IMR-90 (cell line): ENCODE measurements at regions not wholly inside any gene's neighbourhood (a gene's known extent, or its start where the extent isn't known, plus 50 kb on each side); places are given as distances from the start of the nearest gene placed in this dataset.

Source experiments
- ATAC-seq: fragments of 200-7000 bp; cut with Tn5 transposase; 2 replicates; pipeline ENCODE4 v1.9.1; 2020; ENCODE audit warnings: low read depth, mild to moderate bottlenecking, moderate library complexity
- BruUV-seq: library from RNA; stranded (reverse); fragments of 400-500 nt; replicated peaks from 2 replicates; lab custom pipeline; 2021; lab: Mats Ljungman, UMichigan
- CTCF ChIA-PET: fragments of 300-600 bp; formaldehyde crosslinking; extraction: SDS; loops from one replicate; lab custom pipeline; 2021; ENCODE audit warnings: antibody characterized with exemption; lab: Yijun Ruan, JAX
- POLR2A ChIA-PET: fragments of 300-600 bp; sonication (Branson Sonifier 250); formaldehyde crosslinking; loops from one replicate; lab custom pipeline; 2022; ENCODE audit warnings: antibody characterized with exemption; ENCODE audit not compliant: unreplicated experiment; lab: Charles Lee
- DNase-seq: peaks from one replicate; pipeline ENCODE4 v3.0.0; 2013
- H2AFZ ChIP-seq: replicated peaks from 2 replicates; pipeline ENCODE3; 2013; ENCODE audit warnings: low read length, mild to moderate bottlenecking; ENCODE audit not compliant: poor library complexity
- H2AK5ac ChIP-seq: 2 replicates; pipeline ENCODE4 v1.6.1; 2013; ENCODE audit warnings: low read depth, low read length, inconsistent platforms
- H2AK9ac ChIP-seq: replicated peaks from 2 replicates; pipeline ENCODE3; 2013; ENCODE audit warnings: mild to moderate bottlenecking, low read depth, low read length, moderate library complexity; ENCODE audit not compliant: poor library complexity
- H2BK120ac ChIP-seq: 2 replicates; pipeline ENCODE4 v1.6.1; 2013; ENCODE audit warnings: low read depth, low read length, inconsistent platforms
- H2BK15ac ChIP-seq: 3 replicates; pipeline ENCODE4 v1.6.1; 2013; ENCODE audit warnings: low read depth, low read length, inconsistent platforms
- H2BK20ac ChIP-seq: 2 replicates; pipeline ENCODE4 v1.6.1; 2013; ENCODE audit warnings: low read depth, mild to moderate bottlenecking, inconsistent platforms, low read length, moderate library complexity
- H2BK5ac ChIP-seq: 2 replicates; pipeline ENCODE4 v1.6.1; 2013; ENCODE audit warnings: mild to moderate bottlenecking, low read depth, low read length, inconsistent platforms; ENCODE audit not compliant: poor library complexity, severe bottlenecking
- H3K14ac ChIP-seq: replicated peaks from 2 replicates; pipeline ENCODE4 v1.6.1; 2013; ENCODE audit warnings: low read depth, low read length, inconsistent platforms
- H3K18ac ChIP-seq: 2 replicates; pipeline ENCODE4 v1.6.1; 2013; ENCODE audit warnings: low read depth, low read length, control low read depth
- H3K23ac ChIP-seq: 2 replicates; pipeline ENCODE4 v1.6.1; 2013; ENCODE audit warnings: low read depth, low read length, inconsistent platforms
- H3K27ac ChIP-seq: 2 replicates; pipeline ENCODE4 v1.5.1; 2013; ENCODE audit warnings: mild to moderate bottlenecking, control low read depth, low read length; ENCODE audit not compliant: insufficient read depth
- H3K27me3 ChIP-seq: 2 replicates; pipeline ENCODE4 v1.6.1; 2013; ENCODE audit warnings: low read length; ENCODE audit not compliant: control insufficient read depth, insufficient read depth
- H3K36me3 ChIP-seq: 2 replicates; pipeline ENCODE4 v1.6.1; 2013; ENCODE audit warnings: low read length, mixed read lengths; ENCODE audit not compliant: control insufficient read depth, insufficient read depth
- H3K4ac ChIP-seq: 2 replicates; pipeline ENCODE4 v1.6.1; 2013; ENCODE audit warnings: low read depth, low read length, inconsistent platforms
- H3K4me1 ChIP-seq: 2 replicates; pipeline ENCODE4 v1.6.1; 2013; ENCODE audit warnings: low read length, mixed read lengths; ENCODE audit not compliant: control insufficient read depth, insufficient read depth
- H3K4me2 ChIP-seq: 2 replicates; pipeline ENCODE4 v1.6.1; 2013; ENCODE audit warnings: low read depth, mild to moderate bottlenecking, control low read depth, low read length, moderate library complexity
- H3K4me3 ChIP-seq: 2 replicates; pipeline ENCODE4 v1.5.1; 2013; ENCODE audit warnings: low read depth, mild to moderate bottlenecking, control low read depth, low read length, moderate library complexity; ENCODE audit not compliant: insufficient read depth
- H3K56ac ChIP-seq: 2 replicates; pipeline ENCODE4 v1.6.1; 2013; ENCODE audit warnings: low read length, inconsistent platforms; ENCODE audit not compliant: insufficient read depth; ENCODE audit errors: extremely low read depth
- H3K79me1 ChIP-seq, 2 experiments: 2 replicates each; pipeline ENCODE4 v1.6.1; 2013; ENCODE audit warnings: low read length in 2 of 2, inconsistent platforms in 1 of 2, low read depth in 1 of 2
- H3K9ac ChIP-seq: 2 replicates; pipeline ENCODE4 v1.6.1; 2013; ENCODE audit warnings: low read depth, low read length, control low read depth
- H3K9me1 ChIP-seq: 2 replicates; pipeline ENCODE4 v1.6.1; 2013; ENCODE audit warnings: low read length, inconsistent platforms; ENCODE audit not compliant: insufficient read depth
- H3K9me3 ChIP-seq: 2 replicates; pipeline ENCODE4 v1.6.1; 2013; ENCODE audit warnings: low read length; ENCODE audit not compliant: control insufficient read depth, insufficient read depth
- H4K20me1 ChIP-seq: 2 replicates; pipeline ENCODE4 v1.6.1; 2013; ENCODE audit warnings: low read length, inconsistent platforms; ENCODE audit not compliant: insufficient read depth
- H4K5ac ChIP-seq: 2 replicates; pipeline ENCODE4 v1.6.1; 2013; ENCODE audit warnings: mild to moderate bottlenecking, low read depth, low read length, control low read depth
- H4K8ac ChIP-seq, 2 experiments: 2 replicates each; pipeline ENCODE4 v1.6.1; 2013; ENCODE audit warnings: low read depth in 2 of 2, low read length in 2 of 2, control low read depth in 1 of 2, inconsistent platforms in 1 of 2
- H4K91ac ChIP-seq: 2 replicates; pipeline ENCODE4 v1.6.1; 2013; ENCODE audit warnings: low read depth, low read length, inconsistent platforms; ENCODE audit not compliant: insufficient read depth
- BHLHE40 ChIP-seq: fragments of 150-350 bp; IDR thresholded peaks from 2 replicates; pipeline ENCODE4 v1.6.1; 2016; ENCODE audit warnings: mild to moderate bottlenecking, low read depth, low read length
- CHD1 ChIP-seq: IDR thresholded peaks from 2 replicates; pipeline ENCODE4 v1.6.1; 2012; ENCODE audit warnings: low read depth, low read length, improper control_type of control experiment
- MAFK ChIP-seq: IDR thresholded peaks from 2 replicates; pipeline ENCODE4 v1.6.1; 2012; ENCODE audit warnings: low read depth, low read length, improper control_type of control experiment
- MAZ ChIP-seq: IDR thresholded peaks from 2 replicates; pipeline ENCODE4 v1.6.1; 2012; ENCODE audit warnings: low read depth, mild to moderate bottlenecking, low read length, improper control_type of control experiment, moderate library complexity, borderline replicate concordance
- MXI1 ChIP-seq: IDR thresholded peaks from 2 replicates; pipeline ENCODE4 v1.6.1; 2012; ENCODE audit warnings: low read depth, mild to moderate bottlenecking, low read length, moderate library complexity, borderline replicate concordance
- NFE2L2 ChIP-seq: fragments of 150-350 bp; IDR thresholded peaks from 2 replicates; pipeline ENCODE4 v1.6.1; 2016; ENCODE audit warnings: low read depth, mild to moderate bottlenecking, low read length
- RAD21 ChIP-seq: IDR thresholded peaks from 2 replicates; pipeline ENCODE4 v1.6.1; 2012; ENCODE audit warnings: low read length, improper control_type of control experiment
- RCOR1 ChIP-seq: IDR thresholded peaks from 2 replicates; pipeline ENCODE4 v1.6.1; 2012; ENCODE audit warnings: mild to moderate bottlenecking, low read length, improper control_type of control experiment; ENCODE audit not compliant: insufficient replicate concordance
- SMC3 ChIP-seq: fragments of 150-350 bp; IDR thresholded peaks from 2 replicates; pipeline ENCODE4 v1.6.1; 2016; ENCODE audit warnings: low read depth, mild to moderate bottlenecking, antibody characterized with exemption, low read length, moderate library complexity
- WGBS, 2 experiments: methylation state at CpG; one replicate each; pipeline versions ENCODE4 v1.1.5 to v1.1.7; 2013; ENCODE audit warnings: missing lambda C conversion rate in 2 of 2; ENCODE audit not compliant: insufficient read length in 1 of 2; ENCODE audit errors: extremely low coverage in 2 of 2; 5-methylcytosine and 5-hydroxymethylcytosine counted together
- dilution Hi-C: fragments of 300-500 bp; cut with HindIII; formaldehyde crosslinking; loops from one replicate; pipeline ENCODE4 v1.14.3; 2018; ENCODE audit warnings: low sequenced_read_pairs; ENCODE audit not compliant: unreplicated experiment
- in situ Hi-C: fragments of 300-500 bp; cut with MboI; formaldehyde crosslinking; loops from 3 replicates; pipeline ENCODE4 v1.14.3; 2019; ENCODE audit warnings: low sequenced_read_pairs, inconsistent platforms, mixed read lengths
- intact Hi-C: fragments of 100-400 bp; cut with micrococcal nuclease; formaldehyde crosslinking; loops from 2 replicates; pipeline ENCODE4 v1.10.0; 2022
- TF ChIP-seq, protein P1 (sequence below): conservative IDR thresholded peaks from 2 replicates; pipeline ENCODE4 v1.5.1; 2012; ENCODE audit warnings: mild to moderate bottlenecking, low read depth, low read length, improper control_type of control experiment
- TF ChIP-seq, protein P2 (sequence below): fragments of 150-350 bp; IDR thresholded peaks from 2 replicates; pipeline ENCODE4 v1.6.1; 2017; ENCODE audit warnings: mild to moderate bottlenecking, antibody characterized with exemption, low read length, low read depth

GRCh38 chr10:78588194-78588811 is 480.5 kb upstream of the ZMIZ1 start:
- H3K14ac ChIP-seq = peak overlapping the region; percentile 27
- CTCF ChIA-PET = no interaction called here
- TF ChIP-seq RCOR1 (no peak), MXI1 (no peak), RAD21 (no peak), NFE2L2 (no peak), MAFK (no peak), CHD1 (no peak), SMC3 (no peak; the same call in 1 of the 2 replicates), MAZ (no peak; the same call in 1 of the 2 replicates), BHLHE40 (no peak)
- TF ChIP-seq, protein P1, sequence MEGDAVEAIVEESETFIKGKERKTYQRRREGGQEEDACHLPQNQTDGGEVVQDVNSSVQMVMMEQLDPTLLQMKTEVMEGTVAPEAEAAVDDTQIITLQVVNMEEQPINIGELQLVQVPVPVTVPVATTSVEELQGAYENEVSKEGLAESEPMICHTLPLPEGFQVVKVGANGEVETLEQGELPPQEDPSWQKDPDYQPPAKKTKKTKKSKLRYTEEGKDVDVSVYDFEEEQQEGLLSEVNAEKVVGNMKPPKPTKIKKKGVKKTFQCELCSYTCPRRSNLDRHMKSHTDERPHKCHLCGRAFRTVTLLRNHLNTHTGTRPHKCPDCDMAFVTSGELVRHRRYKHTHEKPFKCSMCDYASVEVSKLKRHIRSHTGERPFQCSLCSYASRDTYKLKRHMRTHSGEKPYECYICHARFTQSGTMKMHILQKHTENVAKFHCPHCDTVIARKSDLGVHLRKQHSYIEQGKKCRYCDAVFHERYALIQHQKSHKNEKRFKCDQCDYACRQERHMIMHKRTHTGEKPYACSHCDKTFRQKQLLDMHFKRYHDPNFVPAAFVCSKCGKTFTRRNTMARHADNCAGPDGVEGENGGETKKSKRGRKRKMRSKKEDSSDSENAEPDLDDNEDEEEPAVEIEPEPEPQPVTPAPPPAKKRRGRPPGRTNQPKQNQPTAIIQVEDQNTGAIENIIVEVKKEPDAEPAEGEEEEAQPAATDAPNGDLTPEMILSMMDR = no peak
- TF ChIP-seq, protein P2, sequence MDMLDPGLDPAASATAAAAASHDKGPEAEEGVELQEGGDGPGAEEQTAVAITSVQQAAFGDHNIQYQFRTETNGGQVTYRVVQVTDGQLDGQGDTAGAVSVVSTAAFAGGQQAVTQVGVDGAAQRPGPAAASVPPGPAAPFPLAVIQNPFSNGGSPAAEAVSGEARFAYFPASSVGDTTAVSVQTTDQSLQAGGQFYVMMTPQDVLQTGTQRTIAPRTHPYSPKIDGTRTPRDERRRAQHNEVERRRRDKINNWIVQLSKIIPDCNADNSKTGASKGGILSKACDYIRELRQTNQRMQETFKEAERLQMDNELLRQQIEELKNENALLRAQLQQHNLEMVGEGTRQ = no peak
- peak; percentile 87 for DNase-seq
- peak overlapping the region; percentile 9; the same call in 1 of the 2 replicates for H4K91ac ChIP-seq
- H3K9me3 ChIP-seq = no peaks in the 10 kb centered on the region
- no peak overlapping the region for H3K56ac ChIP-seq
- peak overlapping the region; percentile 18; the same call in 1 of the 2 replicates for H3K4me2 ChIP-seq
- peak overlapping the region; percentile 9 for H2AFZ ChIP-seq
- H3K4me3 ChIP-seq = no peak overlapping the region
- H4K8ac ChIP-seq = peak overlapping the region in 1 of 2 experiments; percentile 46; a peak in 1 of 4 replicates
- H3K23ac ChIP-seq = peak overlapping the region; percentile 4; the same call in 1 of the 2 replicates
- H3K9me1 ChIP-seq = peaks cover 3% of the 10 kb centered on the region; the same call in 1 of the 2 replicates
- H2BK20ac ChIP-seq = peak overlapping the region; percentile 10; the same call in 1 of the 2 replicates
- H3K18ac ChIP-seq = peak overlapping the region; percentile 62
- H3K27me3 ChIP-seq = peaks cover 12% of the 10 kb centered on the region
- peak overlapping the region; percentile 28; the same call in 1 of the 2 replicates for H4K5ac ChIP-seq
- POLR2A ChIA-PET = no interaction called here
- dilution Hi-C loops (no loop called here), in situ Hi-C loops (no loop called here), intact Hi-C loops (no loop called here)
- H3K36me3 ChIP-seq = no peaks in the 10 kb centered on the region
- H3K9ac ChIP-seq = peak overlapping the region; percentile 5; the same call in 1 of the 2 replicates
- H2AK5ac ChIP-seq = peak overlapping the region; percentile 72; the same call in 1 of the 2 replicates
- no peak overlapping the region for H2BK5ac ChIP-seq
- H3K27ac ChIP-seq = peak overlapping the region; percentile 80; the same call in 1 of the 2 replicates
- H3K4ac ChIP-seq = peak overlapping the region; percentile 47
- no CpG with 5 or more reads among the region's 9 CpGs for WGBS, 2 experiments
- H3K4me1 ChIP-seq = peaks cover 9% of the 10 kb centered on the region
- H3K79me1 ChIP-seq = no peaks in the 10 kb centered on the region
- peak; percentile 92 for ATAC-seq
- no peak overlapping the region for H2AK9ac ChIP-seq
- peak overlapping the region; percentile 16; the same call in 1 of the 3 replicates for H2BK15ac ChIP-seq
- no TSS peak for BruUV-seq
- 0 out of 2 replicates have a peak, but pooled peaks cover 3% of the 10 kb centered on the region for H4K20me1 ChIP-seq
- H2BK120ac ChIP-seq = peak overlapping the region; percentile 33; the same call in 1 of the 2 replicates
